ENCODE measurements at regions not wholly inside any gene's neighbourhood (a gene's known extent, or its start where the extent isn't known, plus 50 kb on each side); places are given as distances from the start of the nearest gene placed in this dataset.

DNA sequence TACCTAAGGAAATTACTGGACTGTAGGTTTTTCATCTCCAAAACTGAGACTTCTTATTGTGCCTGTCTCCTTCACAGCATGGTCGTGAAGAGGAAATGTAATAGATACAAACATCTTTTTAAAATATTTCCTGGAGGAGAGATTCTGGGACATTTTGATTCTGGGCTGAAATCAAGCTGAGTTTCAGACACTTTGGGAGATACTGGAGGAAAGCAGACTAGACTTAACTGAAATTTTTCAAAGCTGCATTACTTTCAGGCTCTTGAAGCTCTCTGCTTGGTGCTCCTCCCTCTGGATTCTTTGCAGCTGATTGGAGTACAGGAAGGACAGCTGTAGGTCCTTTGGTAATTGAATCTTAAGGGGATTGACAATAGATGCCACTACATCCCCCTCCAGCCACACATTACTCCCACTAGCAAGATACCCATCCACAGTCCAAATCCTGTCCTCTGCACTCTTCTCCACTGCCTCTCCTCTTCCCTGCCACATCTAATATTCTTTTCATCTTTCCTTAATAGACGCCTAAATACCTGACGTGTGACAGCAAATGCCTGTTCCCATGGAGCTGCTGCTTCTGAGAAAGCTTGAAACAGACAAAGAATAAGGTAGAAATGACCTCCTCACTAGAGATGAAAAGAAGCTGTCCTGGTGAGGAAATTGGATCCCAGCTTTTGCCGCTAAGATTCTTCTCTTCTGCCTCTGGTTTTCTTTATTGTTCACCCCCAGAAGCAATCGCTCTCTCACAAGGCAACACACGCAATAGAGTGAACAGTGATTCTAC lies 111.5 kb upstream of the PHYHIPL start:
- Histone ChIP-seq H4K20me1 (replicated peaks; ENCODE audit: control insufficient read depth, extremely low read depth, insufficient read depth, low read length) (no peaks in the 10 kb centered on the region), H2AFZ (ENCODE audit: low read depth, low read length) (no peak overlapping the region), H3K9ac (replicated peaks; ENCODE audit: extremely low read depth, insufficient read depth, low read length) (no peak overlapping the region), H3K4me3 (replicated peaks in 1 of 3; ENCODE audit: insufficient read depth in 1 of 3, low read depth in 1 of 3, low read length in 3 of 3) (no peak overlapping the region), H3K4me2 (ENCODE audit: insufficient read depth, low read length) (no peak overlapping the region), H3K9me1 (replicated peaks; ENCODE audit: control insufficient read depth, extremely low read depth, insufficient read depth, low read length) (no peaks in the 10 kb centered on the region), H3K9me3 (replicated peaks; ENCODE audit: control insufficient read depth, insufficient read depth, low read length) (no peaks in the 10 kb centered on the region), H3K27ac (ENCODE audit: insufficient read depth, low read depth, low read length) (no peak overlapping the region), H3K27me3 (ENCODE audit: control insufficient read depth in 2 of 2, insufficient read depth in 2 of 2, low read length in 2 of 2) (no peaks in the 10 kb centered on the region), H3K79me2 (ENCODE audit: control insufficient read depth, insufficient read depth, low read length) (no peaks in the 10 kb centered on the region), H3K36me3 (ENCODE audit: control insufficient read depth in 2 of 2, extremely low read depth in 1 of 2, insufficient read depth in 2 of 2, low read length in 2 of 2) (no peaks in the 10 kb centered on the region), H3K4me1 (ENCODE audit: control insufficient read depth, extremely low read depth, insufficient read depth, low read length) (no peaks in the 10 kb centered on the region)
- ChIA-PET CTCF (no interaction called here), POLR2A (interaction anchor here (0.6 kb wide), 1 partner anchor 544 kb away, joined by 4 read pairs; no protein-coding TSS in a partner anchor)
- no peak for FAIRE-seq
- no TSS peak for BruUV-seq (replicated peaks)
- intact Hi-C loops (cut with micrococcal nuclease) (no loop called here), dilution Hi-C loops (cut with MboI; ENCODE audit: extremely low pct_ligation_motif_present, low sequenced_read_pairs) (no loop called here)
- no peak for DNase-seq (ENCODE audit: low read depth, low spot score)
- no peak for TF ChIP-seq MYC (IDR thresholded peaks at IDR 0.05; ENCODE audit: low read depth, low read length)
- no peak for TF ChIP-seq GATA2 (IDR thresholded peaks at IDR 0.05; ENCODE audit: insufficient read depth, insufficient read length, low read depth, low read length)
- no peak for TF ChIP-seq EZH2 (IDR thresholded peaks at IDR 0.05; ENCODE audit: borderline replicate concordance, low read depth, low read length, severe bottlenecking)
- no peak for TF ChIP-seq FOS (IDR thresholded peaks at IDR 0.05; ENCODE audit: borderline replicate concordance, insufficient read depth, low read length)
- TF ChIP-seq JUN (IDR thresholded peaks at IDR 0.05; ENCODE audit: borderline replicate concordance, insufficient read depth, insufficient read length, low read depth): no peak
- TF ChIP-seq POLR2A (IDR thresholded peaks at IDR 0.05; ENCODE audit: low read depth, low read length): no peak
- TF ChIP-seq POLR2AphosphoS5 (IDR thresholded peaks at IDR 0.05; ENCODE audit: insufficient read depth, low read depth, low read length): no peak
- TF ChIP-seq, protein P1, sequence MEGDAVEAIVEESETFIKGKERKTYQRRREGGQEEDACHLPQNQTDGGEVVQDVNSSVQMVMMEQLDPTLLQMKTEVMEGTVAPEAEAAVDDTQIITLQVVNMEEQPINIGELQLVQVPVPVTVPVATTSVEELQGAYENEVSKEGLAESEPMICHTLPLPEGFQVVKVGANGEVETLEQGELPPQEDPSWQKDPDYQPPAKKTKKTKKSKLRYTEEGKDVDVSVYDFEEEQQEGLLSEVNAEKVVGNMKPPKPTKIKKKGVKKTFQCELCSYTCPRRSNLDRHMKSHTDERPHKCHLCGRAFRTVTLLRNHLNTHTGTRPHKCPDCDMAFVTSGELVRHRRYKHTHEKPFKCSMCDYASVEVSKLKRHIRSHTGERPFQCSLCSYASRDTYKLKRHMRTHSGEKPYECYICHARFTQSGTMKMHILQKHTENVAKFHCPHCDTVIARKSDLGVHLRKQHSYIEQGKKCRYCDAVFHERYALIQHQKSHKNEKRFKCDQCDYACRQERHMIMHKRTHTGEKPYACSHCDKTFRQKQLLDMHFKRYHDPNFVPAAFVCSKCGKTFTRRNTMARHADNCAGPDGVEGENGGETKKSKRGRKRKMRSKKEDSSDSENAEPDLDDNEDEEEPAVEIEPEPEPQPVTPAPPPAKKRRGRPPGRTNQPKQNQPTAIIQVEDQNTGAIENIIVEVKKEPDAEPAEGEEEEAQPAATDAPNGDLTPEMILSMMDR (IDR thresholded peaks at IDR 0.05; ENCODE audit: extremely low read depth in 1 of 2, insufficient read depth in 1 of 2, low read depth in 1 of 2, low read length in 2 of 2): no peak
- TF ChIP-seq, protein P2, sequence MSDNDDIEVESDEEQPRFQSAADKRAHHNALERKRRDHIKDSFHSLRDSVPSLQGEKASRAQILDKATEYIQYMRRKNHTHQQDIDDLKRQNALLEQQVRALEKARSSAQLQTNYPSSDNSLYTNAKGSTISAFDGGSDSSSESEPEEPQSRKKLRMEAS (IDR thresholded peaks at IDR 0.05; ENCODE audit: insufficient read depth, insufficient read length): no peak

Measured in endothelial cell of umbilical vein (primary cell).